Right lobe of liver (tissue), 6 donors: ENCODE measurements at regions not wholly inside any gene's neighbourhood (a gene's known extent, or its start where the extent isn't known, plus 50 kb on each side); places are given as distances from the start of the nearest gene placed in this dataset.

Source experiments
- ATAC-seq, 4 donors: fragments of 200-7000 bp; cut with Tn5 transposase; one replicate each; pipeline ENCODE4 v1.9.1; 2020; ENCODE audit warnings: mild to moderate bottlenecking in 4 of 4, moderate library complexity in 4 of 4
- DNase-seq, 3 donors: peaks; one replicate each; pipeline ENCODE4 v3.0.0-alpha.2; 2020
- H3K27ac ChIP-seq, 3 donors: fragments of 200-600 bp; one replicate each; pipeline ENCODE4 v1.8.0; 2022
- H3K27me3 ChIP-seq, 2 donors: fragments of 200-600 bp; one replicate each; pipeline ENCODE4 v1.8.0; 2022
- H3K36me3 ChIP-seq, 4 donors: fragments of 200-600 bp; sonication (generic) in 1 of 4; one replicate each; pipeline versions ENCODE4 v1.5.1 to v1.8.0; 2017 to 2022; ENCODE audit warnings: control low read depth in 1 of 4
- H3K4me1 ChIP-seq, 4 donors: fragments of 200-600 bp; sonication (generic) in 1 of 4; one replicate each; pipeline versions ENCODE4 v1.5.1 to v1.8.0; 2017 to 2022; ENCODE audit warnings: control low read depth in 1 of 4
- H3K4me3 ChIP-seq, 3 donors: fragments of 200-600 bp; one replicate each; pipeline ENCODE4 v1.8.0; 2022
- H3K9me3 ChIP-seq, 4 donors: fragments of 200-600 bp; sonication (generic) in 1 of 4; one replicate each; pipeline versions ENCODE4 v1.5.1 to v1.8.0; 2017 to 2022; ENCODE audit warnings: control low read depth in 1 of 4
- CTCF ChIP-seq, 4 donors: fragments of 200-600 bp in 3 of 4; fragments of 450-650 bp in 1 of 4; IDR thresholded peaks; one replicate each; pipeline versions ENCODE4 v1.5.1 to v1.8.0; 2016 to 2022; ENCODE audit warnings: antibody characterized with exemption in 4 of 4, mild to moderate bottlenecking in 2 of 4
- POLR2A ChIP-seq: fragments of 450-650 bp; IDR thresholded peaks from one replicate; pipeline ENCODE4 v1.6.1; 2017; ENCODE audit warnings: antibody characterized with exemption, mild to moderate bottlenecking
- WGBS: methylation state at CpG from one replicate; pipeline ENCODE4 v1.1.6; 2018; ENCODE audit warnings: low coverage, low lambda C conversion rate; ENCODE audit not compliant: insufficient coverage; ENCODE audit errors: missing lambda C conversion rate; 5-methylcytosine and 5-hydroxymethylcytosine counted together
- intact Hi-C, 2 donors: fragments of 100-400 bp; cut with DNase I; formaldehyde crosslinking; loops; one replicate each; pipeline versions ENCODE4 v1.11.2 to v1.14.1; 2022
- donor health status: DM: no; HTN: yes; CAD: no.
- donor health status: DM: no; HTN: no; CAD: no.
- donor health status: DM: no; HTN: no; CAD: no.
- donor health status: DM: no; HTN: yes; CAD: no.
- donor health status: DM: no; HTN: yes; CAD: no.

DNA sequence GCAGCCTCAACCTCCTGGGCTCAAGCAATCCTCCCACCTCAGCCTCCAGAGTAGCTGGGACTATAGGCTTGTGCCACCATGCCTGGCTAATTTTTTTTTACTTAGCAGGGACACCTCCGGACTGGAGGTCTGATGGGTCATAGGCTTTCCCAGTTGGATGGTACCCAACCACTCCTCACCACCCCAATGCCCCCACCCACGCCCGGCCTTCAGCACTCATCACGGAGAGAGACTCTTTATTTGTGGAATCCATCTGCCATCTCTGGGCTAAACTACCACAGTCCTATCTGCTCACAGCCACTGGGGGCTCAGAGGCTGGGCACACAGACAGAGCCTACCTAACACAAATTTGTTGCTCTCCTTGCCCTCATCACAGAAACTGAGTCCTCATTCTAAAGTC lies 58.3 kb upstream of the STXBP1 start:
- intact Hi-C loops: no loop called here
- no peaks in the 10 kb centered on the region for H3K27me3 ChIP-seq
- H3K36me3 ChIP-seq: no peaks in the 10 kb centered on the region
- ATAC-seq: no peak
- no peaks in the 10 kb centered on the region for H3K9me3 ChIP-seq
- H3K4me3 ChIP-seq: no peak overlapping the region
- DNase-seq: no peak
- 96% methylated on average over 3 of the region's 4 CpGs for whole genome bisulfite sequencing
- TF ChIP-seq POLR2A (no peak), CTCF (IDR thresholded peaks at IDR 0.05) (no peak)
- H3K4me1 ChIP-seq: no peaks in the 10 kb centered on the region
- no peak overlapping the region for H3K27ac ChIP-seq

DNA sequence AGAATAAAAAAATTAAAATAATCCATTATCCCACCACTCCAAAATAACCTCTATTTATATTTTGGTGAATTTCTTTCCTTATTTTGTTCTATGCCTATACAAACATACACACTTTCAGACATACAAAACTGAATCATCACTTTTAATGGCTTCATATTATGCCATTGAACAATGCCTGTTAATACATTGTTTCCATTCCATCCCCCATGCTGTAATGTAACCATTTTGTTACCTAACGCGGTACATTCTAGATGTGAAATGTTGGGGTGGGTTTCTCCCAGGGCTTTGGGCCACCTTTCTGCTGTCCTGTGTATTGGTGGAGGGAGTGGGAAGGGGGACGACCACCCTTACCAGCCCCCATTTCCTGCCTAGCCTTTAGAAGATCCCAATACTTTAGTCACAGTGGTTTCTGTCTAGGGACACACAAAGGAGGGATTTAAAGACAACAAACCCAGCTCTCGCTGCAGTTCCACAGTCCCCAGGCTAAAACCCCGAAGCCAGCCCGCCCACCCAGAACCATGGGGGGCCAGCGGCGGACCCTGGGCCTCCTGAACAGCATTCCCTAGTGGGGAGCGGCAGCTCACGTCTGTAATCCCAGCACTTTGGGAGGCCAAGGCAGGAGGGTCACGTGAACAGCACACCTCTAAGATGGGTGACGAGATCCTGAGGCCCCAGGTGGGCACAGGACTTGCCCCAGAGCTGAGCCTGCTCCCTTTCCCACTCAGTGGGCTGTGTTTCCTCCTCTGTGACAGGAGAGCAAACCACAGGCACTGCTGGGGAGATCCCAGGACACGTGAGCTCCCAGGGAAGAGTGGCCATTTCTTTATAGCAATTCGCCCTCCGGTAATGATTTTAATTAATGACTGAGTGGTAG lies 56.9 kb upstream of the STXBP1 start:
- intact Hi-C loops: no loop called here

DNA sequence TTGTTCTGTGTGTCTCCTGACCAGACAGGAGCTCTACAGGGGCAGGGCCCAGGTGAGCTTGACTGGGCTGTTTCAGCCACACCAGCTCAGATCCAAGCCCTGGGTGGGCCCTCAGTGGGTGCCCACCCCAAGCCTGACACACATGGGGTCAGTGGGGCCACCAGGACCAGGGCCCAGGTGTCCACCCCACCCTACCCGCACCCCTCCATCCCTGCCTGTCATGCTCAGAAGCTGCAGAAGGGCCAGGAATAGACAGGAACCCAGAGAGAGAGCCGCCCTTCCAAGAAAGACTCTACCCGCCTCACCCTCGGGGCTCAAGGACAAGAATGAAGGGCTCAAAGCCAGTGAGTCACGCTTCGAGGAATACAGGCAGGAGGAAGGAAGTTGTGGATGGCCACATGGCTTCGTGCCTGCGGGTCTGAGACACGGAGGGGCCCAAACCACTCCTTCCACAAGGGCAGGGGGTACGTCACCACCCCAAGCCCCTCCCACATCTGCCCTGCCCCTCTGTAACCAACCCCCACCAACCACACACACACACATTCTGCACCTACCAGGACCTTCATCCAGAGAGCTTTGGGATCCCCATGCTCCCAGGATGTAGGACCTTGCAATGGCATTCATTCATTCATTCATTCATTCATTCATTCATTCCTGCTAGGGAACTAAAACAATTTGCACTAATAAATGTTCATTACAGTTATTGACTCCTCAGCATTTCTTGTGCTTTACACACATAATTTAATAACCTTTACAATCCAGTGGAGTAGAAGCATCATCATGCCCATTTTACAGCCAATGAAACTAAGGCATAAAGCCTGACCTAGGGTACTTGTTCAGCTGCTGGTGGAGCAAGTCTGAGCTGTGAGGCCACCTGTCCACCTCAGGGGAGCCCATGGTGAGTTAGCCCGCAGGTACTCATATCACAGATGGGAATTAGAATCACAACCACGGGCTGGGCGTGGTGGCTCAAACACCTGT lies 55.9 kb upstream of the STXBP1 start:
- ATAC-seq: peak; percentile 58 to 78 (median 64)

More for the DNA sequence above, 56.9 kb upstream of the STXBP1 start:
- H3K4me1 ChIP-seq: no peaks in the 10 kb centered on the region
- WGBS: 64% methylated on average over 5 of the region's 15 CpGs
- H3K27ac ChIP-seq: peak overlapping the region in 1 of 3 donors; percentile 51
- H3K36me3 ChIP-seq: no peaks in the 10 kb centered on the region
- no peak overlapping the region for H3K4me3 ChIP-seq
- ATAC-seq (no peak), DNase-seq (no peak)
- no peaks in the 10 kb centered on the region for H3K9me3 ChIP-seq
- H3K27me3 ChIP-seq: no peaks in the 10 kb centered on the region
- TF ChIP-seq POLR2A (no peak), CTCF (IDR thresholded peaks at IDR 0.05) (no peak)

DNA sequence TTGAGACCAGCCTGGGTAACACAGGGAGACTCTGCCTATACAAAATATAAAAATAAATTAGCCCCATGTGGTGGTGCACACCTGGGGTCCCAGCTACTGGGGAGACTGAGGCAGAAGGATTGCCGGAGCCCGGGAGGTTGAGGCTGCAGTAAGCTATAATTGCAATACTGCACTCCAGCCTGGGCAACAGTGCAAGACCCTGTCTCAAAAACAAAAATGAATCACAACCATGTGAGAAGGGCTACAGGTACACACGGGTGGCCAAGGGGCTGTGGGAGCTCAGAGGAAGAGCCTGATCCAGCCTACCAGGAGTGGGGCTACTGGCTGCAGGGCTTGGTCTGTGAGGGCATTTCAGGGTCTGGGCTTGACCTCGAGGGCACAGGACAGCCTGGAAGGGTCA lies 55.2 kb upstream of the STXBP1 start:
- no peaks in the 10 kb centered on the region for H3K9me3 ChIP-seq
- H3K36me3 ChIP-seq: no peaks in the 10 kb centered on the region
- H3K4me3 ChIP-seq: no peak overlapping the region
- WGBS: 66% methylated on average over 3 of the region's 4 CpGs
- H3K27ac ChIP-seq: no peak overlapping the region
- DNase-seq (no peak), ATAC-seq (no peak)
- no peaks in the 10 kb centered on the region for H3K4me1 ChIP-seq
- intact Hi-C loops: no loop called here
- H3K27me3 ChIP-seq: no peaks in the 10 kb centered on the region
- TF ChIP-seq POLR2A: no peak
- no peak for TF ChIP-seq CTCF (IDR thresholded peaks at IDR 0.05)

More for the DNA sequence above, 55.9 kb upstream of the STXBP1 start:
- H3K27me3 ChIP-seq: no peaks in the 10 kb centered on the region
- 54% methylated on average over 6 of the region's 13 CpGs for WGBS
- intact Hi-C loops: no loop called here
- no peaks in the 10 kb centered on the region for H3K4me1 ChIP-seq
- peak in 1 of 3 donors; percentile 59 for DNase-seq
- no peaks in the 10 kb centered on the region for H3K36me3 ChIP-seq
- H3K4me3 ChIP-seq: no peak overlapping the region
- TF ChIP-seq POLR2A (no peak), CTCF (IDR thresholded peaks at IDR 0.05) (no peak)
- peak overlapping the region in 1 of 3 donors; percentile 51 for H3K27ac ChIP-seq
- H3K9me3 ChIP-seq: no peaks in the 10 kb centered on the region
